Calu3 (cell line): ENCODE measurements at regions not wholly inside any gene's neighbourhood (a gene's known extent, or its start where the extent isn't known, plus 50 kb on each side); places are given as distances from the start of the nearest gene placed in this dataset.

Experiments
- BruUV-seq: library from RNA; stranded (reverse); fragments of 400-500 nt; replicated peaks from 2 replicates; lab custom pipeline; 2021; lab: Mats Ljungman, UMichigan
- CTCF ChIA-PET: fragments of 300-600 bp; sonication (Branson Sonifier 250); formaldehyde crosslinking; loops from one replicate; lab custom pipeline; 2022; ENCODE audit warnings: antibody characterized with exemption; lab: Charles Lee
- DNase-seq: peaks from one replicate; pipeline ENCODE4 v3.0.0; 2022
- H3K27ac Mint-ChIP-seq: one replicate; pipeline ENCODE4 v1.8.0; 2022; ENCODE audit warnings: mixed read lengths; ENCODE audit not compliant: unreplicated experiment
- H3K27me3 Mint-ChIP-seq: one replicate; pipeline ENCODE4 v1.8.0; 2022; ENCODE audit warnings: mixed read lengths; ENCODE audit not compliant: unreplicated experiment
- H3K36me3 Mint-ChIP-seq: one replicate; pipeline ENCODE4 v1.8.0; 2022; ENCODE audit warnings: mild to moderate bottlenecking, moderate library complexity, mixed read lengths; ENCODE audit not compliant: insufficient read depth, unreplicated experiment
- H3K4me1 Mint-ChIP-seq: one replicate; pipeline ENCODE4 v1.8.0; 2022; ENCODE audit warnings: mild to moderate bottlenecking, low read depth, mixed read lengths; ENCODE audit not compliant: unreplicated experiment
- H3K4me3 Mint-ChIP-seq: one replicate; pipeline ENCODE4 v1.8.0; 2022; ENCODE audit warnings: mild to moderate bottlenecking, low read depth, moderate library complexity, mixed read lengths; ENCODE audit not compliant: unreplicated experiment
- H3K9me3 Mint-ChIP-seq: one replicate; pipeline ENCODE4 v1.8.0; 2022; ENCODE audit warnings: low read depth, mixed read lengths; ENCODE audit not compliant: unreplicated experiment
- intact Hi-C: fragments of 100-400 bp; cut with micrococcal nuclease; formaldehyde crosslinking; loops from one replicate; pipeline ENCODE4 v1.10.0; 2022; ENCODE audit not compliant: unreplicated experiment
- TF ChIP-seq, protein P1 (sequence below): fragments of 200-600 bp; IDR thresholded peaks from one replicate; pipeline ENCODE4 v1.8.0; 2022; ENCODE audit warnings: antibody characterized with exemption; ENCODE audit not compliant: unreplicated experiment

DNA sequence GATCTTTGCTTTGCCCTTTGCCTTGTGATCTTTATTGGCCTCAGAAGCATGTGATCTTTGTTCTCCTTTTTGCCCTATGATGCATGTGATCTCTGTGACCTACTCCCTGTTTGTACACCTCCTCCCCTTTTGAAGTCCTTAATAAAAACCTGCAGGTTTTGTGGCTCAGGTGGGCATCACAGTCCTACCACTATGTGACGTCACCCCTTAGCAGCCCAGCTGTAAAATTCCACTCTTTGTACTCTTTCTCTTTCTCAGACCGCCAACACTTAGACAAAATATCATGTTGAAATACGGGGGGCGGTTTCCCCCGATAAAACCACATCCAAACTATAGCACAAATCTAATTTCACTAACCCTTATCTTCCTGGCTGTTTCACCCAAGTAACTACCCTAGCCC lies 76.7 kb upstream of the RAPGEF4 start:
- no peak overlapping the region for H3K4me3 Mint-ChIP-seq
- H3K9me3 Mint-ChIP-seq = no peaks in the 10 kb centered on the region
- intact Hi-C loops = no loop called here
- BruUV-seq = no TSS peak
- TF ChIP-seq, protein P1, sequence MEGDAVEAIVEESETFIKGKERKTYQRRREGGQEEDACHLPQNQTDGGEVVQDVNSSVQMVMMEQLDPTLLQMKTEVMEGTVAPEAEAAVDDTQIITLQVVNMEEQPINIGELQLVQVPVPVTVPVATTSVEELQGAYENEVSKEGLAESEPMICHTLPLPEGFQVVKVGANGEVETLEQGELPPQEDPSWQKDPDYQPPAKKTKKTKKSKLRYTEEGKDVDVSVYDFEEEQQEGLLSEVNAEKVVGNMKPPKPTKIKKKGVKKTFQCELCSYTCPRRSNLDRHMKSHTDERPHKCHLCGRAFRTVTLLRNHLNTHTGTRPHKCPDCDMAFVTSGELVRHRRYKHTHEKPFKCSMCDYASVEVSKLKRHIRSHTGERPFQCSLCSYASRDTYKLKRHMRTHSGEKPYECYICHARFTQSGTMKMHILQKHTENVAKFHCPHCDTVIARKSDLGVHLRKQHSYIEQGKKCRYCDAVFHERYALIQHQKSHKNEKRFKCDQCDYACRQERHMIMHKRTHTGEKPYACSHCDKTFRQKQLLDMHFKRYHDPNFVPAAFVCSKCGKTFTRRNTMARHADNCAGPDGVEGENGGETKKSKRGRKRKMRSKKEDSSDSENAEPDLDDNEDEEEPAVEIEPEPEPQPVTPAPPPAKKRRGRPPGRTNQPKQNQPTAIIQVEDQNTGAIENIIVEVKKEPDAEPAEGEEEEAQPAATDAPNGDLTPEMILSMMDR = no peak
- no peaks in the 10 kb centered on the region for H3K36me3 Mint-ChIP-seq
- no peak overlapping the region for H3K27ac Mint-ChIP-seq
- no peak for DNase-seq
- H3K27me3 Mint-ChIP-seq = peaks cover 14% of the 10 kb centered on the region
- H3K4me1 Mint-ChIP-seq = no peaks in the 10 kb centered on the region
- CTCF ChIA-PET = no interaction called here

GRCh38 chr2:172662099-172662498 lies 73.5 kb upstream of the RAPGEF4 start:
- TF ChIP-seq, protein P1 = no peak
- Mint-ChIP-seq H3K27ac (no peak overlapping the region), H3K27me3 (peaks cover 14% of the 10 kb centered on the region), H3K36me3 (no peaks in the 10 kb centered on the region), H3K9me3 (peaks cover 6% of the 10 kb centered on the region), H3K4me3 (no peak overlapping the region), H3K4me1 (no peaks in the 10 kb centered on the region)
- no peak for DNase-seq
- BruUV-seq = no TSS peak
- CTCF ChIA-PET = no interaction called here
- intact Hi-C loops = no loop called here

GRCh38 chr2:172664766-172665165 lies 70.9 kb upstream of the RAPGEF4 start:
- Mint-ChIP-seq H3K27me3 (peaks cover 8% of the 10 kb centered on the region), H3K4me1 (no peaks in the 10 kb centered on the region), H3K9me3 (peaks cover 6% of the 10 kb centered on the region), H3K36me3 (no peaks in the 10 kb centered on the region), H3K4me3 (no peak overlapping the region), H3K27ac (no peak overlapping the region)
- DNase-seq = no peak
- BruUV-seq = no TSS peak
- intact Hi-C loops = no loop called here
- CTCF ChIA-PET = interaction anchor here (0.7 kb wide), 1 partner anchor 75 kb away, joined by 3 read pairs; no protein-coding TSS in a partner anchor
- TF ChIP-seq, protein P1 = no peak

GRCh38 chr2:172667581-172668325 lies 67.9 kb upstream of the RAPGEF4 start:
- no peak overlapping the region for H3K27ac Mint-ChIP-seq
- no peak for DNase-seq
- peaks cover 6% of the 10 kb centered on the region for H3K9me3 Mint-ChIP-seq
- no TSS peak for BruUV-seq
- CTCF ChIA-PET = no interaction called here
- H3K36me3 Mint-ChIP-seq = no peaks in the 10 kb centered on the region
- H3K27me3 Mint-ChIP-seq = no peaks in the 10 kb centered on the region
- H3K4me1 Mint-ChIP-seq = peaks cover 16% of the 10 kb centered on the region
- intact Hi-C loops = no loop called here
- H3K4me3 Mint-ChIP-seq = no peak overlapping the region
- TF ChIP-seq, protein P1 = no peak
